Hematopoietic multipotent progenitor cell treated with erythropoietin and hydrocortisone succinate and interleukin-3 and kit ligand, for 8 days (in vitro differentiated cells): ENCODE measurements at regions not wholly inside any gene's neighbourhood (a gene's known extent, or its start where the extent isn't known, plus 50 kb on each side); places are given as distances from the start of the nearest gene placed in this dataset.
A peak's percentile ranks its signal among the peaks of the same experiment; 100 is the strongest.

Experiments
- DNase-seq: peaks from one replicate; pipeline ENCODE4 v3.0.0-alpha.2; 2015

GRCh38 chr5:96595300-96596090 is 66.7 kb upstream of the CAST start:
- DNase-seq = peak; percentile 45

DNA sequence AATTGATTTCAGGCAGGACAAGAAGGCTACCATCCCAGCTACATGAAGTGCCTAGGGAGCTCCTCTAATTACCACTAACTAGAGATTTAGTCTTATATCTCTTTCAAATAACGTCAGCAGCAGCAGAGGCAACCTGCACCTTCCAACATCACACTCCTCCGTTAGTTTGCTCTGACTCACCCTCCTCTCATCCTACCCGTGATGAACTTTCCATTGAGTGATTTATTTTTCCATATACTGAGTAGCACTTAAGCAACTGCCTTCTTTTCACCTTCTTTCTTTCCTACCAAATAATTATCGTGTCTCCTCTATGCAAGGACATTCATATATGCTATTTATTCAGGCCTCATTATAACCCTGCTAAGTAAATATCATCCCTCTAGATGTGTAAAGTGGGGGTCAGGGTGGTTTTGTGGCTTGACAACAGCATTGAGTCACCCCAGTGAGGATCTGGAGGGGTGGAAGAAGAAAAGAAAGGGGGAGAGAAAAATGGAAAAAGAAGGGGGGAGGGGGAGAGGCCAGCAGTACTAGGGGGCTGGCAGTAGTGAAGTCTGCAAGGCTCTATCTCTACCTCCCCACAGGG is 64.6 kb upstream of the CAST start:
- no peak for DNase-seq

DNA sequence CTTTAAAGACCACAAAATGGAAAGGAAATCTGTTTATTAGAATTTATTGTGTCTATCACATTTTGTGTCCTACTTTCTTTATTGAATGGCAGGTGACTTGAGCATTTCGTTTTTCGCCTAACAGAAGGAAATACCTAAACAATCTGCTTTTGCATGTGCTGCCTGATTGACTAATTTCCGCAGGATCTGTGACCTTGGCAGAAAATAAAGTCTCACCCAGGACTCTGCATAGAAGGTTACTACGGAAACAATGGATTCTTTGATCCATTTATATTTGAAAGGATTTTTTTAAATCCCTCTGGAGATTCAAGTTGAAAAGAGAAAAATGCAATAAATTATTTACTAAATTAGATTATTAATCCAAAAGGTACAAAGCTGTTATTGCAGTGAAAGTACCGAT is 61.0 kb upstream of the CAST start:
- DNase-seq = no peak

- DNase-seq = peak; percentile 74
These were observed 60.4 kb upstream of the CAST start for GRCh38 chr5:96601715-96602244.

- no peak for DNase-seq
These were observed 59.4 kb upstream of the CAST start for GRCh38 chr5:96602776-96603175.

GRCh38 chr5:96605144-96605837 is 56.9 kb upstream of the CAST start:
- no peak for DNase-seq

DNA sequence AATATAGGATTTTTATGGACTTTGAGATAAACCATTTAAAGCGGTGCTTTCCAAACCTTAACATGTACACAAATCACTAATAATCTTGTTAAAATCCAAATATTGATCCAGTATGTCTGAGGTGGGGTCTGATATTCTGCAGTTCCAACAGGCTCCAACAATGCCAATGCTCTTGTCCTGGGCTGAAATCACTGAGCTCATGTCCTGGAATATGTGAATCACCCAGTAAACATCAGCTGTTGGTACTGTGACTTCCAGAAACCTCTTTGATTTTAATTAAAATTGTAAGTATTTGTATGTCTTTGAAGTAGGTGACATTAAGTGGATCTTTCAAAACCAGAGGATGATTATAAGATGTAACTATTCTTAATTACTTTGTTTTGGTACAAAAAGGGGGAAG is 52.8 kb upstream of the CAST start:
- DNase-seq = no peak

- no peak for DNase-seq
These were observed 51.4 kb upstream of the CAST start for GRCh38 chr5:96610747-96611146.

DNA sequence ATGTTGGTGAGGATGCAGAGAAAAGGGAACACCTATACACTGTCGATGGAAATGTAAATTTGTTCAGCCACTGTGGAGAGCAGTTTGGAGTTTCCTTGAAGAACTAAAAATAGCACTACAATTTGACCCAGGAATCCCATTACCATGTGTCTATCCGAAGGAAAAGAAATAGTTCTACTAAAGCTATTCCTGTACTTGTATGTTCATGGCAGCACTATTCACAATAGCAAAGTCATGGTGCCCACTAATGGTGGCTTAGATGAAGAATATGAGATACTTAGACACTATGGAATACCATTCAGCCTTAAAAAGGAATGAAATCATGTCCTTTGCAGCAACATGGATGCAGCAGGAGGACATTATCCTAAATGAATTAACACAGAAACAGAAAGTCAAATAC is 50.2 kb upstream of the CAST start:
- no peak for DNase-seq
